Hepatic stellate cell (primary cell): ENCODE measurements at regions not wholly inside any gene's neighbourhood (a gene's known extent, or its start where the extent isn't known, plus 50 kb on each side); places are given as distances from the start of the nearest gene placed in this dataset.
"Not testable (repeated sequence)": the region's sequence is repeated elsewhere in the genome, so short reads cannot be mapped to it uniquely, and the experiment has no call there.

Source experiments
- DNase-seq: peaks from one replicate; pipeline ENCODE4 v3.0.0; 2011; ENCODE audit warnings: low spot score

DNA sequence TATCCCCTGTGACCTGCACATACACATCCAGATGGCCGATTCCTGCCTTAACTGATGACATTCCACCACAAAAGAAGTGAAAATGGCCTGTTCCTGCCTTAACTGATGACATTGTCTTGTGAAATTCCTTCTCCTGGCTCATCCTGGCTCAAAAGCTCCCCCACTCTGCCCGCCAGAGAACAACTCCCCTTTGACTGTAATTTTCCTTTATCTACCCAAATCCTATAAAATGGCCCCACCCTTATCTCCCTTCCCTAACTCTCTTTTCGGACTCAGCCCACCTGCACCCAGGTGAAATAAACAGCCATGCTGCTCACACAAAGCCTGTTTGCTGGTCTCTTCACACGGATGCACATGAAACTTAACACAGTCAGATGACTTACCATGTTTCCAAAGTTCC lies 403.8 kb downstream of the TBC1D32 start:
- DNase-seq, result not testable (repeated sequence)

DNA sequence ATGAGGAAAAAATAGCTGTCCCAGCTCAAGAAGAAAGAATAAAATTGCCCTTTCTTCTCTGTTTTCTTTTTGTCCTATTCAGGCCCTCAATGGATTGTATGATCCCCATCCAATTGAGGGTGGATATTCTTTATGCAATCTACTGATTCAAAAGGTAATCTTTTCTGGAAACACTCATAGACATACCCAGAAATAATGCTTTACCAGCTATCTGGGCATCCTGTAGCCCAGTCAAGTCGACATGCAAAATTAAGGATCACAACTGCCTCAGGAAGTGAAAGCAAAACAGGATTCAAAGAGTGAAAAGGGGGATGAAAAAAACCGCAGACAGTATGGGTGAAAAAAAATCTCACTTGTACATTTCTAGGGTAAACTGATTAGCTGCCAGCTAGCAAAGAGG lies 410.1 kb downstream of the TBC1D32 start:
- no peak for DNase-seq

DNA sequence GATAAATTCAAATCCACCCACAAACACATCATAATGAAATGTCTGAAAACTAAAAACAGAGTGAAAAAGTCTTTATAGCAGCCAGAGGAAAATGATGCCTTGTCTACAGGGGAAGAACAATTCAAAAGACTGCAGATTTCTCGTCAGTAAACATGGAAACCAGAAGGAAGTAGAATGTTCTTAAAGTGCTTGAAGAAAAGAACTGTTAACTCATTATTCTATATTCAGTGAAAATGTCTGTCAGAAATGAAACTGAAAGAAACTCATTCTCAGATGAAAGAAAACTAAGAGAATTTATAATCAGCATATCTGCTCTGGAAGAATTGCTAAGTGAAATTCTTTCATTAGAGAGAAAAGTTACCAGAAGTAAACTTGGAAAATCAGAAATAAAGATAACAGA lies 416.1 kb downstream of the TBC1D32 start:
- DNase-seq, result no peak

DNA sequence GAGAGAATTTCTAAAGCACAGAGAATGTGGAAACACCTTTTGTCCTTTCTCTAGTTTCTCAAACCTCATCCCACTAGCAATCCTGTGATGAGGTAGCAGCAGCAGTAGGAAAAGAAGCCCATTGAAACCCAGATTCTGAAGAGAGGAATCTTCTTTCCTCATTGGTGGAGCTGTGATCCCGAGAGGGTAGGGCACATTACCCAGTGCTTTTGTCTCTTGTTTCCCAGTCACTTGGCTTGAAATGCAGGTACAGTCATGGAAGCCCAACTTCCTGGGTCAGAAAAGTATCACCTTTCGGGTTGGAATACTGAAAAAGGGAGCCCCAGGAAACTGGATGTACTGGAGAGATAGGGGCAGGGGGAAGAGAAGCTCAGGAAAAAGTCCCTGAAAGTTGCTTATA lies 417.4 kb downstream of the TBC1D32 start:
- no peak for DNase-seq

DNA sequence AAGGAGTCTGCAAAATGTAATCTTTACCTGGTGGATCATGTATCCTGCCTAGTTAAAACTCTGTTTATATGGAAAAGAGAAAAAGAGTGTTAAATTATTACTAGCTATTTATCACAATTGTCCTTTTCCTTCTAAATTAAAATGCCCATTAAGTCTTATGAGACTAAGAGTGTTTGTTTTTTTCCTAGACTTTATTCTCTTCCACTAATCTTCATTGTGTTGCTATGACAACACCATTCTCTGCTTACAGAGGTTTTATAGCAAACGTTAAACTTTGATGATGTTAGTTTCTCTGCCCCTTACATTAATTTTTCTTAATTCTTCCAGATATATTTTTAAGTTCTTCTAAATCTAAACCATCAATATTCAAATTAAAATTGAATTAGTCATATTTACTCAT lies 420.8 kb downstream of the TBC1D32 start:
- DNase-seq, result no peak

DNA sequence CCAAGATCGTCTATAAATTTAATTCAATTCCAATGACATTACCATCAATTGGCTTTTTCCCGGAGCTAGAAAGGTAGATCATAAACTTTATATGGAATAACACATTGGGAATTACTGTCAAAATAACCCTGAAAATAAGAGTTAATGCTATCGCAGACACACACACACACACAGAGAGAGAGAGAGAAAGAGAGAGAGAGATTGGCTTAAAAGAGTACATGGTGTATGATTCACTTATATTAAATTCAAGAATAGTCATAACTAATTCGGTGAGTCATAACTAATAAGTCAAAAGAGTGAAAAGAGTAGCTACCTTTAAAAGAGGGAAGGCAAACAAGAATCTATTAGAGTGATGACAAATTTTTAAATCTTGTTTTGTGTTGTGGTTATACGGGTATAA lies 425.5 kb downstream of the TBC1D32 start:
- no peak for DNase-seq

DNA sequence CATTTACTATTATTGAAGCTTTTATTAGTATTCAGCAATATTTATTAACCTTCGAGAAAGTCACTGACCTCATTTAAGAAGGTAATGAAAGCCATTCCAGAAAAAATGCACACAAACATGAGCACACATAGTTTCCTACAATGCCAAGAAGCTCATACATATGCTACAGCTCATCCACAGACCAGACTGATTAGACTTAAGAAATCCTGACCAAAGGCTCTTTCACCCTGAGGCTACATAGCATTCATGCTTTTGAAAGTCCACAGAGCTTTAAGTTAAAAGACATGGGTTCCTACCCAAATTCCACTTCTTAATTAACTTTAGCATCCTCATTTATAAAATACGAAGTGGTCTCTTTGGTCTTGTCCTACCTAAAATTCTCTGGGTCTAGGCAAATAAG lies 430.4 kb downstream of the TBC1D32 start:
- DNase-seq, result no peak

DNA sequence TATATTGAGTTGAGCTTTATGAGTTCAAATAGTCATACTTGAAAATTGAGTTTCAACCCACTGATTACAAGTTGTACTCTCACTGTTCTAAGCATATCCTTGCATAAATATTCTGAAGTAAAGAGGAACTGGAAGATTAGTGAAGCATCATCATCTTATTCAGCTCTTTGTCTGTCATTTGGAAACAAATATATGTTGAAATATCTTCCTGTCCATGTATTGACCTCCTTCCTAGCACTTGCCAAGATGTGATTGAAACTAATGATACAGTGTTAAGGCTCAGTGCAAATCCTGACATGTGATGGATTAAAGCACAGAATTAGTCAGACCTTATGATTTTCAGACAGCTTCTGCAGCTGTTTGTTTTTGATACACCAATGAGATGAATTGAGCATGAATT lies 434.3 kb downstream of the TBC1D32 start:
- no peak for DNase-seq

DNA sequence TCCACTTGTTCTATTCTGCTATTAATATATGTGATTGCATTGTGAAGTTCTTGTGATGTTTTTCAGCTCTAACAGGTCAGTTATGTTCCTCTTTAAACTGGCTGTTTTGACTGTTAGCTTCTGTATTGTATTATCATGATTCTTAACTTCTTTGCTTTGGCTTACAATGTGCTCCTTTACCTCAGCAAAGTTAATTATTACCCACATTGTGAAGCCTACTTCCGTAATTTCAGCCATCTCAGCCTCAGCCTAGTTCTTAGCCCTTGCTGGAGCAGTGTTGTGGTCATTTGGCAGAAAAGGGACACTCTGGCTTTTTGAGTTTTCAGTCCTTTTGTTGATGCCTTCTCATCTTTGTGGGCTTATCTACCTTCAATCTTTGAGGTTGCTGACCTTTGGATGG lies 440.2 kb downstream of the TBC1D32 start:
- no peak for DNase-seq

DNA sequence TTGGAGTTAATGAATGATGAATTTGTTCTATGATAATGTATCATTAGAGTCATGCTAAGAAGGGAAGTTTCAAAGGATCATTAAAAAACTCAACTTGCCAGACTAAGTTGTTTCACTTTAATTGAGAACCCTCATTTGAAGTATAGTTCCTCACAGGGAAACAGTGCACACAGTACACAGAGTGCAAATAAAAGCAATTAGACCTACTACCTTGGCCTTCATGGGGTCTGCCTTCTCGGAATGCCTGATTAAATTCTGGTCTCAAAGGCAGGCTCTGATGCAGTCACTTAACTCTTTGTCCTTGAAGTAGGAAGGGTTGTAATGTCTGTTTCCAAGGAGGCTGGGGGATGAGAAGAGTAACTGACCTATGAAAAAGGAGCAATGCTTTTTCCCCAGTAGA lies 457.3 kb downstream of the TBC1D32 start:
- no peak for DNase-seq

DNA sequence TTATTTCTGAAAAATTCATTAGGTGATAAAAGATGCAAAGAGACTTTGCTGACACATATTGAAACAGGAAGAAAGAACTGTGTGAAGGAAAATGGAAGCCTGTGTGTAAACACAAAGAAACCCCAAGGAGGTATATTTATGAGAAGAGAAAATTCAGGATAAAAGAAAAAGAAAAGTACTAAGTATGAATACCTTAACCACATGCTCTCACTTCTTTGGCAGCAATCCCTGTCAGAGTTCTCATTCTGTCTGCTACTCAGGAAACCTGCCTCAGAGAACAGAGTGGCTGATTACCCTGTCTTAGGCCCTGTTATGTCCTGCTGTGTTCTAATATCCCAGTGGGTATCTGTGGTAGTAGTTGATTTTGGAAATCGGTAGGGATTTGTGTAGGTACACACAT lies 457.9 kb downstream of the TBC1D32 start:
- no peak for DNase-seq

DNA sequence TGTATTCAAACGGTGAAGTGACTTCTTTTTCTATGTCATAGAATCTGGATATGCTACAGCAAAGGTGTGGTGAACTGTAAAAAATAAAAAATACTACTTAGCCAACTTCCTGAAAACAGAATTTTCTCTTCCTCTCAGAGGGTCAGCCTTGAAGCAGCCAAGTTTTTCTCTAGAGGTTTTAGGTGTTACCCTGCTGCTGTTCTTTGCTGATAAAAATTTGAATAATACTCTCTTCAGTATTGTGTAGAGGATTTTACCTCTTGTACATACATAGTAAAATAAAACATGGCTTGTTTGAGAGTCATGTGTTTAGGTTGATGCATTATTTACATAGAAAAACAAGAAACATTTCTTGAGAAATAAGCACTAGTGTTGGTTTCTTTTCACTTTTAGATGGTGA lies 458.4 kb downstream of the TBC1D32 start:
- no peak for DNase-seq

DNA sequence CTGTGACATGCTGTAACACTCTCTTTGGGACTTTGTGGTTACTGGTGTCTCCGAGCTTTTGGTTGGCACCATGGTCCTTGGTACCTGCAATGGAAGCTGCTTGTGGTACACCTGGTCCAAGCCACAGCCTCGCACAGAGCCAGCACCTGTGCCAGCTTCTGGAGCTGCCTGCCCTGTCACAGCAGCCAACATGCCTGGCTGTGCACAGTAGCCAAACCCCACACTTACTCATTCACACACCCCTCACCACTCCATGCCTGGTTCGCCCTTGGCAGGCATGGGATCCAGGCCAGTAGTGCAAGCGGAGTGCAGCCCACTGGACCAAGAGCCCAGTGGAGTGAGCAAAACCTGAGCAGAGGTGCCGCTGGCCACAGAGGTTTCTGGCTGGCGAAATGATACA lies 459.9 kb downstream of the TBC1D32 start:
- no peak for DNase-seq

DNA sequence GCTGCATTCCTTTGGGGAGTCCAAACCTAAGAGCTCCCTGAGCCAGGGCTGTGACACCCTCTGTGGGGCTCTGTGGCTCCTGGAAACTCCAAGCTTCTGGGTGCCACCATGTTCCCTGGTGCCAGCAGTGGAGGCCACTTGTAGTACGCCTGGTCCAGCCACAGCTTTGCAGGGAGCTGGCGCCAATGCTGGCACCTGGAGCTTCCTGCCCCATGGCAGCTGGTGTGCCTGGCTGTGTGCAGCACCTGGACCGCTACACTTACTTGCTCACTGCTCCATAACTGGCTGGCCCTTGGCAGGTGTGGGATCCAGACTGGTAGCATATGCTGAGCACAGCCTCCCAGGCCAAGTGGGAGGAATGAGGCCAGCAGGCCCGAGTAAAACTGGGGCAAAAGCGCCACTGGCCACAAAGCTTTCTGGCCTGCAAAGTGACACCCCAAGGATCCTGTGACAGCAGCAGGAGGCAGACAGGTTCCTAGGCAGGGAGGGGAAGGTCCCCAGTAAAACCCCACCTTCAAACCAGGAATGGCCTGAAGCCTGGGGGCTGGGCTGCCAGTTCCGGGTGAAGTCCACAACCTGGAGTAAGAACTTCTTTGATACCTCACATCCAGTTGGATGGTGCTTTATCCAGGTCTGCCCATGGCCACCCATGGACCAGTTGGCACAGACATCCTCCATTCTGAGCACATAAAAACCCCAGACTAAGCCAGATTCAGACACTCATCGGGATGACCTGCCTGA lies 461.0 kb downstream of the TBC1D32 start:
- no peak for DNase-seq

DNA sequence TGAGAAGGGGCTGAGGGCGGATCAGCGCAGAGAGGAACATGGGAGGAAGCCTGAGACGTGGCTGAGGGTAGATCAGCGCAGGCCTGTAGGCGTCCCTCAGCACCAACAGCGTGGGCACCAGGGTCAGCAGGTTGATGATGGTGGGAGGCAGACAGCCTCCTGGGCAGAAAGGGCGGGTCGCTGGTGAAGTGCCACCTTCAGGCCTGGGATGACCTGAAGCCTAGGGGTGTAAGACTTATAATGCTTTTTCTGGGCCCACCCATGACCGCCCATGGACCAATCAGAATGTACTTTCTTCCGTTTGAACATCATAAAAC lies 462.1 kb downstream of the TBC1D32 start:
- DNase-seq, result no peak

DNA sequence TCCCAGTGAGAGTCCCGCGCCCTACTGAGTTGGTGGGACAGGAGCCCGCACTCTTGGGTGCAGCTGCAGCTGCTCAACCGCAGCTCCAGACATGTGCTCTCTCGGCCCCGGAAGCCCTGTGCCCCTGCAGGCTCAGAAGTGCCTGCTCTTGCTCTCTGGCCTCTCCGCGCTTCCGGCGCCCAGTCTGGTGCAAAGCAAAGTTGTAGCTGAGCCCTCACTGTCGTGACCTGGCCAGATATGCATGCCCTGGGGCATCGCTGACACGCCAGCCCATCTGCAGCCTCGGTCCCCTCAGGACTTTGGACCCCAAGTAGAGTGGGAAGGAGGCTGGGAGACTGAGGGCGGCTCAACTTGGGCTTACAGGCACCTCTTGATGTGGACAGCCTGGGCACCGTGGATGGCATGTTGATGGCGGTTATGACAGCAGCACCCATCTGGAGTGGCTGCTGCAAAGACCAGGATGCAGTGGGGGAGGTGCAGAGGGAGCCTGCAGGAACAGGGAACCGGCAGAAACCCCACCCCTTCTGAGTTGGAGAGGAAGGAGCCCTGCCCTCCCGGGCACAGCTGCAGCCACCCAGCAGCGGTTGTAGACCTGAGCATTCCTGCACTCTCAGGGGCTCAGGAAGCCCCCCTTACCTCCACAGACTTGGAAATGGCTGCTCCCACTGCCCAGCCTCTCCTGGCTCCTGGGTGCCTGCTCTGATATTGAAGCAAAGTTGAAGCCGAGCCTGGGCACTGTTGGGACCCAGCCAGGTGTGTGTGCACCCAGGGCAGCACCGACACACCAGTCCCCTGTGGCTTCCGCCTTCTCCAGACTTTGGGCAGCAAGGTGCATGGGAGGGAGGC lies 462.6 kb downstream of the TBC1D32 start:
- DNase-seq, result no peak

DNA sequence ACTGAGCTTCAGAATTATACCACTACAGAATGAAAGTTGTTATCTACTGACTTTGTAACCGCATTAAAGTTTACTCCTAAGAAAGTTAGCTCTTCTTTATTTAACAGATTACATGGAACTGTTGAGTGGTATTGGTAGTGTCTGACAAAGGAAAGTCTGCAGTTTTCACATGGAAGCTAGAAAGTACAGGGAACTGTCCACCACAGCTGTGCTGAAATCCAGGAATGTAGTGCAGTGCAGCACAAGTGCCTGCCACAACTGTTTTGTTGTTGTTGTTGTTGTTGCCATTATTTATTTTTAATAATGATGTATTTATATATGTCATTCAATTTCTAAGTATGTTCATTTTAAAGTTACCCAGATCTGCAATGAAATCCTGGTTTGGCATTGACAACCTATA lies 464.9 kb downstream of the TBC1D32 start:
- DNase-seq, result no peak

DNA sequence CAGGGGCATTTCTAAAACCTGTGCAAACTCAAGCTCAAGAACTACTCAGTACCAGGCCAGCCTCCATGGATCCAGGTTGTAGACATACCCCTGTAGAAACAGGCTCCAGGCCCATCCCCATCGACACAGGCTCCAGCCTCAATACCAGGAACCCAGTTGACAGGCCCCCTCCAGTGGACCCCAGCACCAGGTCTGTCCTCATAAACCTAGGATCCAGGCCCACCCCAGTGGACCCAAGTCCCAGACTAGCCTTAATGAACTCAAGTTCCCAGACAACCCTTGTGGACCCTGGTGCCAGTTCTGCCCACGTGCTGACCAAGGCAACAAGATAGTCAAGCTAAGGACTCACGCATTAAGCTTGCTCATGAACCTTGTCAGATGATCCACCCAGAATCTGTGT lies 476.9 kb downstream of the TBC1D32 start:
- no peak for DNase-seq

DNA sequence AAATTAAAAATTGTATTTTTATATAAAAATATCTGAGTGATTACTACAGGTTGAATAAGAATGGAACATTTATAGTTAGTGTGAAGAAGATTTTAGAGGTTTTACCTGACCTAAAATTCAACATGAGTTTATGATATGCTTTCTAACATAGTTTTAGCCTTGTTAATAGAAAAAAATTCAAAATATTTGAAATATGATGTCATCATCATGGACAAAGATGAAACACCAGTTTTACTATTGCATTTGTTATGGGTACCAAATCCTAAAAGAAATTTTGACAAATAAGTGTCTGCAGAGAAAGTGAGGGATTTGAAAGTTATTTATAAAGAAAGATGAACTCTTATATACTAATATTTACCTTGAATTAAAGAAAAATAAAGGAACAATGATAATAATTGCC lies 479.7 kb downstream of the TBC1D32 start:
- no peak for DNase-seq

DNA sequence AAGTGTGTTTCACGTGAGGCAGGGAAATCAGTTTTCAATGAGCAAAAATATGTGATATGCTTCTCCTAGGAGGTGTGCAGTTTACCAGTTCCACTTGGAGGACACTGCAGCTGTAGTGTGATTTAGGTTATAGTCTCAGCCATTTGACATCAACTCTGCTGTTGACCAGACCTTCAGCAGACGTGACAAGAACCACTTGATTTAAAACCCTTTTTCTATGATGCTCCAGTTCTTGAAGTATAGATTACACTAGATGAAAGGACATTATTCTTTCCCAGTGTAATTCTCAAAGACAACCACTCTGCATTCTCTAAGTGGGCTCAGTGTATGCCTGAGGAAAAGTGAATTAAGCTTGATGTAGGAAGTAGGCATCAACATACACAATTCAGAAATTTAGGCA lies 480.8 kb downstream of the TBC1D32 start:
- no peak for DNase-seq

DNA sequence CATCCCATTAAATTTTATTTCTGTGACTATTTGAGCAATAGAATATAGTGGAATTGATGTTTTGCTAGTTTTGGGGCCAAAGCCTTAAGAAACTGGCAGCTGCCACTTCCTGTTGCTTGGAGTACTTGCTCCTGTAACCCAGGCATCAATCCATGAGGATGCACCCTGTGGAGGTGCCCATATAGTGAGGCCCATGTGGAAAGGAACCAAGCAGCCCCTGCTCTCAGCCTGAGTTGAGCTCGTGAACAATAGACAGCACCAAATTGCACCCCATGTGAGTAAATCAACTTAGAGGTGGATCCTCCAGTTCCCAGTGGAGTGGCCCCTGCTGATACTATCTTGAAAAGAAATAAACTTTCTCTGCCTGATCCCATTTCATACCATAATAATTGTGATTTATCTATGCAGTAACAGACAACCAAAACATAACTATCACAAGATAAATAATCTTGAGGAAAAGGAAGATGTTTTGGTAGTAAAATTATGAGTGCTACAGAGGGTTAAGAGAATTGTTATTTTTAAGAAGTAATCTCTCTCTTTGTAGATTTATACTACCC lies 481.9 kb downstream of the TBC1D32 start:
- DNase-seq, result no peak

DNA sequence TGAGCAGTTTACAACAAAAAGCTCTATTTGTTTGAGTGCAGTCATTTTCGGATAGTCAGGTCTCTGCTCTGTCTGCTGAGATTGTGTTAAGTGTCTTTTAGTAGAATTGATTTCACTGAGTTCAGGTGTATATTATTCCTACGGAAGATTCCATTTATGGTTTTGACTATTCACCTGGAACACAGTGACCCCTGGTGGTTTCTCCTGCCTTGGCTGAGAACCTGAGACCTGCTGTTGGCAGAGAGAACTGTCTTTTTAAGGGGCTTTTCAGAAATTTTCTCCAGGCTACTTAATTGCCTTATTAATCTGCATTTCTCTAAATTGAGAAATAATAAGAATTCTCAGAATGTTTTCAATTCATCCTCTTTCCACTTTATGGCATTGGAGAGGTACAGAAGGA lies 508.0 kb downstream of the TBC1D32 start:
- DNase-seq, result no peak

DNA sequence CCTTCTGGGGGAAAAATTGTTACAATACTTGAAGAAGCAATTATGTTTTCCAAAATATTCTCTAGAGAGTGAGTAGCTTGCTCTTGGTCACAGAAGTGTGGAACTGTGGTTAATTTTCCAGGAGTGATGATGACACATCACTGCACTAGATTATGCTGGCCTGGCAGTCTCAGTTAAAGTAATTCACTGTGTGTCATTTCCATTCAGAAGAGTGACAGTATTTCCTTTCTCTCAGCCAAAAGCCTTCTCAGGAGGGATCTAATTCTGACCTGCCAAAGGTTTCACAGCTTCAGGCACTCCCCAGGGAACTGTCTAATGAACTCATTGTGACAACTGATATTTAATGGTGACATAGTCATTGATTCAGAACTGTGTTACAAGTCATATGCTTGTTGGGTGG lies 517.5 kb downstream of the TBC1D32 start:
- DNase-seq, result no peak

DNA sequence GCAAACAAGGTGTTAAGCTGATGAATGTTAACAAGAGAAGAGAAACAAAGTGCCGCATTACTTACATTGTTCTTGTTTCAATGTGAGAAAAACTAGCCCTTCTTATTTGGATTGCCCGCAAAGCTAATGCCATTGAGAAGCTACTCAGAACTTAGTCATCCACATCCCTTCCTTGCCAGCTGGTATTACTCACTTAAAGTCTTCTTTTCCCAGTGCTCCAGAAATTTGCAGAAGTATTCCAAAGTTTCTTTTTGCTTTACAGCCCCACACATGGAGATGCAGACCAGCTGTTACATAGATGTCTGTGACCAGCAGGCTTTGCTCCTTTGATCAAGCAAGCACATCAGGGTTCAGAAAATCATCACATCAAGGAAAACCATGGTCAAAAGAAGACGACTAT lies 529.0 kb downstream of the TBC1D32 start:
- DNase-seq, result no peak
